Smooth muscle cell (in vitro differentiated cells): ENCODE measurements at regions not wholly inside any gene's neighbourhood (a gene's known extent, or its start where the extent isn't known, plus 50 kb on each side); places are given as distances from the start of the nearest gene placed in this dataset.

Experiments
- DNase-seq: peaks from one replicate; lab custom pipeline; 2025; ENCODE audit not compliant: unreplicated experiment; lab: John Stamatoyannopoulos, UW
- H2AFZ ChIP-seq: fragments of 200-600 bp; sonication (generic); 2 replicates; pipeline ENCODE4 v1.6.0; 2016; ENCODE audit warnings: antibody characterized with exemption, low read depth, mild to moderate bottlenecking
- H3F3A ChIP-seq: fragments of 200-600 bp; sonication (generic); 2 replicates; pipeline ENCODE4 v1.6.0; 2017; ENCODE audit warnings: antibody characterized with exemption, low read depth
- H3K27ac ChIP-seq: fragments of 200-600 bp; sonication (generic); 2 replicates; pipeline ENCODE4 v1.5.1; 2016; ENCODE audit warnings: low read depth, mild to moderate bottlenecking
- H3K27me3 ChIP-seq: fragments of 200-600 bp; sonication (generic); 2 replicates; pipeline ENCODE4 v1.6.1; 2016; ENCODE audit warnings: low read depth, mild to moderate bottlenecking
- H3K36me3 ChIP-seq: fragments of 200-600 bp; sonication (generic); 2 replicates; pipeline ENCODE4 v1.5.1; 2016; ENCODE audit warnings: low read depth
- H3K4me1 ChIP-seq: fragments of 200-600 bp; sonication (generic); 2 replicates; pipeline ENCODE4 v1.5.1; 2016; ENCODE audit warnings: low read depth
- H3K4me2 ChIP-seq: fragments of 200-600 bp; sonication (generic); 2 replicates; pipeline ENCODE4 v1.6.0; 2016; ENCODE audit warnings: mild to moderate bottlenecking
- H3K4me3 ChIP-seq: fragments of 200-600 bp; sonication (generic); 2 replicates; pipeline ENCODE4 v1.5.1; 2016; ENCODE audit warnings: mild to moderate bottlenecking
- H3K79me2 ChIP-seq: fragments of 200-600 bp; sonication (generic); 2 replicates; pipeline ENCODE4 v1.6.0; 2016; ENCODE audit warnings: low read depth, mild to moderate bottlenecking
- H3K9ac ChIP-seq: fragments of 200-600 bp; sonication (generic); 2 replicates; pipeline ENCODE4 v1.6.0; 2016; ENCODE audit warnings: low read depth
- H3K9me3 ChIP-seq: fragments of 200-600 bp; sonication (generic); replicated peaks from 2 replicates; pipeline ENCODE4 v1.5.1; 2016; ENCODE audit warnings: low read depth
- H4K20me1 ChIP-seq: fragments of 200-600 bp; sonication (generic); 2 replicates; pipeline ENCODE4 v1.6.0; 2016; ENCODE audit warnings: low read depth
- WGBS: methylation state at CpG from one replicate; pipeline ENCODE4 v1.1.7; 2016; ENCODE audit warnings: low lambda C conversion rate; 5-methylcytosine and 5-hydroxymethylcytosine counted together
- TF ChIP-seq, protein P1 (sequence below): fragments of 200-600 bp; sonication (generic); IDR thresholded peaks from 2 replicates; pipeline ENCODE4 v1.5.1; 2017; ENCODE audit warnings: borderline replicate concordance, mild to moderate bottlenecking, antibody characterized with exemption; ENCODE audit not compliant: insufficient read depth, poor library complexity, severe bottlenecking

DNA sequence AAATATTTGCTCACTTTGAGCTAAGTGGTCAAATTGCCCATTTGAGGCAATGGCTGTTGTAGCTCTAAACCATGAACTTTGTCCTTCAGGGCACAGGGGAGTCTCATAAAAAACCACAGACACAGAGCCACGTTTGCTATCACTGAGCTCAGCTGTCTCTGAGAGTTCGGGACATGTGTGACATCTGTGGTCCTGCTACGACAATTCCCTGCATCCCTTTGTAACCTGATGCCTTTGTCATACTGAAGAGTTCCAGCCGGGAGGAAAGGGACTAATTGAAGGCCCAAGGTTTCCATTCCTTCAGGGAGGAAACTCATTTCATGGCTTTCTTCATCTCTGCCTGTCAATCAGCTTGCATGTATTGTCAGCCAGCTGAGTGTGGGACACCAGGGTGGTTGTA, 599.4 kb upstream of the CDH5 start:
- Histone ChIP-seq H3K27ac (no peak overlapping the region), H2AFZ (no peak overlapping the region), H3F3A (peaks cover 4% of the 10 kb centered on the region), H3K9me3 (no peaks in the 10 kb centered on the region), H3K79me2 (no peaks in the 10 kb centered on the region), H3K27me3 (no peaks in the 10 kb centered on the region), H3K4me1 (peaks cover 6% of the 10 kb centered on the region), H3K9ac (no peak overlapping the region), H3K4me3 (no peak overlapping the region), H4K20me1 (no peaks in the 10 kb centered on the region), H3K36me3 (no peaks in the 10 kb centered on the region), H3K4me2 (no peak overlapping the region)
- WGBS = 26% methylated on average over 4 of the region's 4 CpGs
- TF ChIP-seq, protein P1, sequence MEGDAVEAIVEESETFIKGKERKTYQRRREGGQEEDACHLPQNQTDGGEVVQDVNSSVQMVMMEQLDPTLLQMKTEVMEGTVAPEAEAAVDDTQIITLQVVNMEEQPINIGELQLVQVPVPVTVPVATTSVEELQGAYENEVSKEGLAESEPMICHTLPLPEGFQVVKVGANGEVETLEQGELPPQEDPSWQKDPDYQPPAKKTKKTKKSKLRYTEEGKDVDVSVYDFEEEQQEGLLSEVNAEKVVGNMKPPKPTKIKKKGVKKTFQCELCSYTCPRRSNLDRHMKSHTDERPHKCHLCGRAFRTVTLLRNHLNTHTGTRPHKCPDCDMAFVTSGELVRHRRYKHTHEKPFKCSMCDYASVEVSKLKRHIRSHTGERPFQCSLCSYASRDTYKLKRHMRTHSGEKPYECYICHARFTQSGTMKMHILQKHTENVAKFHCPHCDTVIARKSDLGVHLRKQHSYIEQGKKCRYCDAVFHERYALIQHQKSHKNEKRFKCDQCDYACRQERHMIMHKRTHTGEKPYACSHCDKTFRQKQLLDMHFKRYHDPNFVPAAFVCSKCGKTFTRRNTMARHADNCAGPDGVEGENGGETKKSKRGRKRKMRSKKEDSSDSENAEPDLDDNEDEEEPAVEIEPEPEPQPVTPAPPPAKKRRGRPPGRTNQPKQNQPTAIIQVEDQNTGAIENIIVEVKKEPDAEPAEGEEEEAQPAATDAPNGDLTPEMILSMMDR = no peak
- DNase-seq = no peak

DNA sequence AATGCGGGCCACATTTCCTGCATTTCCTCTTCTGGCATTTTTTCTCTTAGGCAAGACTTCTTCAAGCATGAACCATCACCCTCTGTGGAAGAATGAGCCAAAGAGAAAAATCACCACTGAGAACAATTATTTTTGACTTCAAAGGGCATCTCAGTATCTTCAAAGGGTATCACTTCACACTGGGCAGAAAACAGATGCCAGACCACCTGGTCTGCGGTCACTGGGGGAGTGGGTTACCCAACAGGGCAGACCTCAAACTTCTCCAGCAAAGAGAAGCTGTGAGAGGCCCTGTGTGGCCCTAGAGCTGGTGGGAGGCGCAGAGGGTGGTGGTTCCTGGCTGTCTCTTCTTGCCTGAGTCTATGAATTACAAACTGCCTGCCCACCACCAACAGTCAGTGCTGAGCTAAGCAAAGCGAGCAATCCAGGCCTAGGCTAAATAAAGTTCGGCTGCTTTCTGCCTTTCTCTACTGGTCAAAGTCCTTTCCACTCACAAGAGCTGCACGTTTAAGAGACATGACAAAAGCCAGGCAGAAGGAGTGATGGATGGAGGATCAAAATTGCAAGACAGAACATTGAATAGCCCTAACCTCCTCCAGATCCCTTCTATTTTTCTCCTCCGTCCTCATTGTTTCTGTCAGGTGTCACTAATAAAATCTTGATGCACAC, 602.7 kb upstream of the CDH5 start:
- Histone ChIP-seq H3K9me3 (no peaks in the 10 kb centered on the region), H3K9ac (no peak overlapping the region), H2AFZ (no peak overlapping the region), H4K20me1 (no peaks in the 10 kb centered on the region), H3K27me3 (no peaks in the 10 kb centered on the region), H3K4me1 (peaks cover 4% of the 10 kb centered on the region), H3K4me3 (no peak overlapping the region), H3K4me2 (no peak overlapping the region), H3K27ac (no peak overlapping the region), H3F3A (peaks cover 4% of the 10 kb centered on the region), H3K79me2 (no peaks in the 10 kb centered on the region), H3K36me3 (no peaks in the 10 kb centered on the region)
- WGBS = 91% methylated on average over 7 of the region's 7 CpGs
- TF ChIP-seq, protein P1 = no peak
- DNase-seq = no peak

DNA sequence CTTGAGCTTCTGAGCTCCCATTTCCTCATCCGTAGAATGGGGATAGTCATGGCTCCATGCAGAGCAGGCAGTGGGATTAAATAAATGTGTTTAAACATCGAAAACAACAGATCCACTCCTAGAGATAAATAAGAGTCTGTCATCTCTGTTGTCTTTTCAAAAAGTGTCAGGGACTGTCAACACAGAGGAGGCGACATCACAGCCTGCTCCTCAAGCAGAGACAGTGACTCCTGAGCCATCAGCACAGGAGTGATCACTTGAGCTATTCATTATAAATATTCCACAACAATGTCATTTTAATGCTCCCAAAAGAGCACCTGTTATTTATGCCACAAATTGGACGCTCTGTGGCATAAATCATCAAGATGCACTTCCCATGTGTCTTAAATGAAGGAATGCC, 605.6 kb upstream of the CDH5 start:
- H3K79me2 ChIP-seq = no peaks in the 10 kb centered on the region
- no peak overlapping the region for H3K27ac ChIP-seq
- H3K4me2 ChIP-seq = no peak overlapping the region
- no peaks in the 10 kb centered on the region for H3F3A ChIP-seq
- H3K9me3 ChIP-seq = no peaks in the 10 kb centered on the region
- no peak for DNase-seq
- H3K36me3 ChIP-seq = no peaks in the 10 kb centered on the region
- TF ChIP-seq, protein P1 = no peak
- H3K27me3 ChIP-seq = no peaks in the 10 kb centered on the region
- H3K4me3 ChIP-seq = no peak overlapping the region
- no peaks in the 10 kb centered on the region for H3K4me1 ChIP-seq
- no peaks in the 10 kb centered on the region for H4K20me1 ChIP-seq
- WGBS = 72% methylated on average over 4 of the region's 4 CpGs
- no peak overlapping the region for H2AFZ ChIP-seq
- H3K9ac ChIP-seq = no peak overlapping the region

DNA sequence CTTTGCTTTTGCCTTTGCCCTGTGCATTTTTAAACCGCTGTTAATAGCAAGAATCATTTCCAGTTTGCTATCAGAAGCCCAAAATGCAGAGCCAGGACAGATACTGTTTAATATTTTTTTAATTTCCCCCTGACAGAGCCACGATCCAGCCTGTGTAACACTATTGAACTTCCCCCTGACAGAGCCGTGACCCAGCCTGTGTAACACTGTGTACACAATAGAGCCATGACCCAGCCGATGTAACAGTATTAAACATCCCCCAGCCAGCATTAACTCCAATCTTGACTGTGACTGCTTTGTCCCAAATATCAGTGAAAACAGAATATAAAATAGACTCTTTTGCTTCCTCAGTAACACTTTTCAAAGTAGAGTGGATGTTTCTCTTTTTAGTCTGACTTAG, 607.9 kb upstream of the CDH5 start:
- WGBS = 83% methylated on average over 4 of the region's 4 CpGs
- Histone ChIP-seq H3K36me3 (no peaks in the 10 kb centered on the region), H3K4me1 (no peaks in the 10 kb centered on the region), H3F3A (peaks cover 7% of the 10 kb centered on the region), H3K79me2 (no peaks in the 10 kb centered on the region), H3K9me3 (no peaks in the 10 kb centered on the region), H3K27me3 (no peaks in the 10 kb centered on the region), H4K20me1 (no peaks in the 10 kb centered on the region), H2AFZ (peak overlapping the region; percentile 56), H3K27ac (no peak overlapping the region), H3K4me2 (no peak overlapping the region), H3K9ac (no peak overlapping the region), H3K4me3 (no peak overlapping the region)
- TF ChIP-seq, protein P1 = no peak
- DNase-seq = no peak
